C4-2B (cell line): ENCODE measurements at regions not wholly inside any gene's neighbourhood (a gene's known extent, or its start where the extent isn't known, plus 50 kb on each side); places are given as distances from the start of the nearest gene placed in this dataset.
"Not testable (repeated sequence)": the region's sequence is repeated elsewhere in the genome, so short reads cannot be mapped to it uniquely, and the experiment has no call there.

ENCODE experiments used
- H3K27ac ChIP-seq: fragments of 450-650 bp; 2 replicates; pipeline ENCODE4 v1.5.1; 2017
- CTCF ChIP-seq: fragments of 450-650 bp; conservative IDR thresholded peaks from 2 replicates; pipeline ENCODE4 v1.5.1; 2017; ENCODE audit warnings: mild to moderate bottlenecking
- ZFX ChIP-seq: fragments of 450-650 bp; IDR thresholded peaks from 2 replicates; pipeline ENCODE4 v1.6.1; 2017

GRCh38 chr22:22122348-22123117 is 122.1 kb upstream of the VPREB1 start:
- no peak overlapping the region for H3K27ac ChIP-seq
- TF ChIP-seq CTCF = no peak
- no peak for TF ChIP-seq ZFX

GRCh38 chr22:22121445-22121844 is 123.1 kb upstream of the VPREB1 start:
- H3K27ac ChIP-seq = no peak overlapping the region

GRCh38 chr22:22120160-22120559 is 124.4 kb upstream of the VPREB1 start:
- TF ChIP-seq ZFX = no peak
- TF ChIP-seq CTCF = no peak
- no peak overlapping the region for H3K27ac ChIP-seq

More at GRCh38 chr22:22121445-22121844, 123.1 kb upstream of the VPREB1 start:
- TF ChIP-seq ZFX (no peak), CTCF (no peak)

GRCh38 chr22:22118987-22119386 is 125.6 kb upstream of the VPREB1 start:
- TF ChIP-seq ZFX (no peak), CTCF (no peak)
- H3K27ac ChIP-seq = no peak overlapping the region

GRCh38 chr22:22117864-22118544 is 126.6 kb upstream of the VPREB1 start:
- H3K27ac ChIP-seq = not testable (repeated sequence)

GRCh38 chr22:22116997-22117770 is 127.4 kb upstream of the VPREB1 start:
- H3K27ac ChIP-seq = not testable (repeated sequence)

GRCh38 chr22:22113701-22114100 is 130.9 kb upstream of the VPREB1 start:
- TF ChIP-seq ZFX (no peak), CTCF (no peak)
- no peak overlapping the region for H3K27ac ChIP-seq

GRCh38 chr22:22112533-22113294 is 130.1 kb upstream of the TOP3B start:
- no peak for TF ChIP-seq ZFX
- no peak for TF ChIP-seq CTCF

More at GRCh38 chr22:22112533-22113294, 130.1 kb upstream of the TOP3B start:
- H3K27ac ChIP-seq = no peak overlapping the region
